Lower leg skin (tissue), 3 donors: ENCODE measurements at regions not wholly inside any gene's neighbourhood (a gene's known extent, or its start where the extent isn't known, plus 50 kb on each side); places are given as distances from the start of the nearest gene placed in this dataset.

Experiments used
- CTCF ChIP-seq, 3 donors: fragments of 450-650 bp; IDR thresholded peaks; one replicate each; pipeline ENCODE4 v1.5.1; 2016; ENCODE audit warnings: antibody characterized with exemption in 3 of 3, mild to moderate bottlenecking in 3 of 3, moderate library complexity in 2 of 3
- POLR2A ChIP-seq, 2 donors: fragments of 450-650 bp; IDR thresholded peaks; one replicate each; pipeline ENCODE4 v1.6.1; 2016 to 2017; ENCODE audit warnings: antibody characterized with exemption in 2 of 2, mild to moderate bottlenecking in 1 of 2, moderate library complexity in 1 of 2

GRCh38 chr6:43934803-43935602 is 165.0 kb downstream of the VEGFA start:
- TF ChIP-seq CTCF (IDR thresholded peaks at IDR 0.05), result no peak
- no peak for TF ChIP-seq POLR2A (IDR thresholded peaks at IDR 0.05)
